BE2C (cell line): ENCODE measurements at regions not wholly inside any gene's neighbourhood (a gene's known extent, or its start where the extent isn't known, plus 50 kb on each side); places are given as distances from the start of the nearest gene placed in this dataset.

Experiments used
- DNase-seq: peaks from one replicate; pipeline ENCODE4 v3.0.0-alpha.2; 2020
- H3K27me3 ChIP-seq: fragments of 250-450 bp; sonication (Bioruptor Pico); 2 replicates; pipeline ENCODE4 v1.5.1; 2020; ENCODE audit warnings: mild to moderate bottlenecking
- H3K36me3 ChIP-seq: fragments of 250-450 bp; sonication (Bioruptor Pico); 2 replicates; pipeline ENCODE4 v1.5.1; 2020; ENCODE audit warnings: mild to moderate bottlenecking
- H3K4me1 ChIP-seq: fragments of 250-450 bp; sonication (Bioruptor Pico); 2 replicates; pipeline ENCODE4 v1.5.1; 2020
- H3K4me3 ChIP-seq: 2 replicates; pipeline ENCODE4 v1.5.1; 2011; ENCODE audit warnings: low read depth, low read length
- H3K9me3 ChIP-seq: fragments of 250-450 bp; sonication (Bioruptor Pico); 2 replicates; pipeline ENCODE4 v1.5.1; 2020
- TF ChIP-seq, protein P1 (sequence below): IDR thresholded peaks from 2 replicates; pipeline ENCODE4 v1.5.1; 2012; ENCODE audit warnings: mild to moderate bottlenecking, low read depth, low read length

DNA sequence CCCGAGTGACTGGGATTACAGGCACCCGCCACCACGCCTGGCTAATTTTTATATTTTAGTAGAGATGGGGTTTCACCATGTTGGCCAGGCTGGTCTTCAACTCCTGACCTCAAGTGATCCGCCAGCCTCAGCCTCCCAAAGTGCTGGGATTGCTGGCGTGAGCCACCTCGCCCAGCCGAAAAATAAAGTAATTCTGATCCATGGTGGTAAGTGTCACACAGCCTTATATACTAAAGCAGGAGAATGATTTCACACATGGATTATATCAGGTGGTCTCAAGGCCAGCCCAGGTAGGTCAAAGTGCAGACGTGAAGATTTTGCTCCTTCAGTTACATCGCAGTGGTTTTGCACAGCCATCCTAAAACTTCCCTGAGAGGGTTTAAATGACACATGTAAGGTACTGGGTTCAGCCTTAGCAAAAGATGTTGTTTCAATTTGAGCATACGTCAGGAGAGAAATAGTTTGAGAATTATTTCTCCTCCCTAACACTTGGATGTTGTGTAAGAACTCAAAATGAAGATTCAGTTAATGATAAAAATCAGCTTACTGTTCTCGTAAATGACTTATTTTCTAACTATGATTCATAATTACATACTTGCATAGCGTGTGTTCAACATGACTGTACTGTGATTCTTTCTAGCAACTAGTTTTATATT, 93.0 kb upstream of the SLC39A10 start:
- Histone ChIP-seq H3K4me3 (no peak overlapping the region), H3K9me3 (no peaks in the 10 kb centered on the region), H3K36me3 (no peaks in the 10 kb centered on the region), H3K4me1 (peaks cover 3% of the 10 kb centered on the region; the same call in 1 of the 2 replicates), H3K27me3 (no peaks in the 10 kb centered on the region)
- no peak for DNase-seq
- TF ChIP-seq, protein P1, sequence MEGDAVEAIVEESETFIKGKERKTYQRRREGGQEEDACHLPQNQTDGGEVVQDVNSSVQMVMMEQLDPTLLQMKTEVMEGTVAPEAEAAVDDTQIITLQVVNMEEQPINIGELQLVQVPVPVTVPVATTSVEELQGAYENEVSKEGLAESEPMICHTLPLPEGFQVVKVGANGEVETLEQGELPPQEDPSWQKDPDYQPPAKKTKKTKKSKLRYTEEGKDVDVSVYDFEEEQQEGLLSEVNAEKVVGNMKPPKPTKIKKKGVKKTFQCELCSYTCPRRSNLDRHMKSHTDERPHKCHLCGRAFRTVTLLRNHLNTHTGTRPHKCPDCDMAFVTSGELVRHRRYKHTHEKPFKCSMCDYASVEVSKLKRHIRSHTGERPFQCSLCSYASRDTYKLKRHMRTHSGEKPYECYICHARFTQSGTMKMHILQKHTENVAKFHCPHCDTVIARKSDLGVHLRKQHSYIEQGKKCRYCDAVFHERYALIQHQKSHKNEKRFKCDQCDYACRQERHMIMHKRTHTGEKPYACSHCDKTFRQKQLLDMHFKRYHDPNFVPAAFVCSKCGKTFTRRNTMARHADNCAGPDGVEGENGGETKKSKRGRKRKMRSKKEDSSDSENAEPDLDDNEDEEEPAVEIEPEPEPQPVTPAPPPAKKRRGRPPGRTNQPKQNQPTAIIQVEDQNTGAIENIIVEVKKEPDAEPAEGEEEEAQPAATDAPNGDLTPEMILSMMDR, result no peak

DNA sequence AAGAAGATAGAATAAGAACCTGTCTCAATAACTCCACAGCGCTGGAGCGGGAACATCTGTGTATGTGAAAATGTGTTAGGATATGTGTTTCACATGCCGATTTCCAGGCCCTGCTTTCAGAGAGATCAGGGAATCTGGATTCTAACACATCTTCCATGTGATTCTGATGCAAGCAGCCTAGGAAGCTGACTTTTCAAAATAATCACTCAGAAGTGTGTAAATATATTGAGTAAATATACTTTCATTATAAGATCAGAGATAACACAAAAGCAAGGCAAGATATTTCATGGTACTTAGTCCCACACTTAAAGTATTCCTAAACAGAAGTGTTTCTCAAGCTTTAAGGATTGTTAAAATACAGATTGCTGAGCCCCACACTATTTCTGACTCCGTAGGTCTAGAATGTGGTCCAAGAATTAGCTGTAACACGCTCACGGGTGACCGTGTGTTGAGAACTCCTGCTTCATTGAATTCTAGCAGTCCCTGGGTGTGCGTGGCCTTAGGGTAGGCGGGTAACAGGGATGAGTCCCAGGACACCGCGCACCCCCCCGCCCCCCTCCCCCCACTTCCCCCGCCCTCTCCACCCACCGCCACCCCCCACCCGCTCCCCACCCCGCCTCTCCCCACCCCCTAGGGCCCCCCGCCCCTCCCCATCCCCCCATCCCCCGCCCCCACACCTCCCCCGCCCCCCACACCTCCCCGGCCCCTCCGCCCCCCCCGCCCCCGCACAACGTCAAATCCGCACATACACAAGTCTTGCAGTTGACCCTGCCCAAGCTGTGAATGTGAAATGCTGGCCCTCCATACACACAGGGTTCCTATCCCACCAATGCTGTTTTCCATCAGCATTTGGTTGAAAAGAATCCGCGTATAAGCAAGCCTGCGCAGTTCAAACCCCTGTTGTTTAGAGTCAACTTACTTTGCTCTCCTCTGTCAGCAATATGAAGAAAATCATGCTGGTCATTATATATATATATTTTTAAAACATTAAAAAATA, 94.2 kb upstream of the SLC39A10 start:
- no peak overlapping the region for H3K4me3 ChIP-seq
- TF ChIP-seq, protein P1, result no peak
- no peak for DNase-seq
- H3K27me3 ChIP-seq, result no peaks in the 10 kb centered on the region
- peaks cover 3% of the 10 kb centered on the region; the same call in 1 of the 2 replicates for H3K4me1 ChIP-seq
- no peaks in the 10 kb centered on the region for H3K36me3 ChIP-seq
- H3K9me3 ChIP-seq, result no peaks in the 10 kb centered on the region

DNA sequence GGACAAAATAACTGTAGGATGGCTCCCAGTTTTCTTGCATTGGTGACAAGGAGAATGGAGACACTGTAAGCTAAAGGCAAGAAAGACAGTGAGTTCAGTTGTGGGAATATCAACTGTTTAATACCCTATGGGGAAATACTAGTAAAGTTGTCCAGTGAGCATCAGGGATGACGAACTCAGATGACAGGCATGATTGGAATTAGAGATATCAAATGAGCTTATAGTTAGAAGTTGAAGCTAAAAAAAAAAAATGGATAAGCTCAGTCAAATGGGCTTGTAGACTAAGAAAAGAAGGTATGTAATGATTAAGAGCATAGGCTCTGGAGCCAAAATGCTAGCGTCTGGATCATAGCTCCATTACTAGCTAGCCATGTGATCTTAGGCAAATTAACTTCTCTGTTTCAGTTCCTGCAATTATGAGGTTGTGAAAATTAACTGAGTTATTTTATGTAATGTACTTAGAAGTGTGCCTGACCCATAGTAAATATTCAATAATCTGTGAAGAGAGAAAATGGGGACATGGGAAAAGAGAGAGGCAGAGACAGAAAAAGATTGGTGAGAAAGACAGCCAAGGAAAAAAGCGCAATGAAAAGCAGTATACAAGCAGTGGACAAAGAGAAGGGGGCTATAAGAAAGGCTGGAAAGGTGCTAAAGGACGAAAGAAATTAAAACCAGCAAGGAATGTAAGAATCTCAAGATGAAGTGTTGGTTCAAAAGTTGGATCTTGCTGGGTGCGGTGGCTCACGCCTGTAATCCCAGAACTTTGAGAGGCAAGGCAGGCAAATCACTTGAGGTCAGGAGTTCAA, 95.7 kb upstream of the SLC39A10 start:
- TF ChIP-seq, protein P1, result no peak
- H3K4me3 ChIP-seq, result no peak overlapping the region
- peaks cover 3% of the 10 kb centered on the region; the same call in 1 of the 2 replicates for H3K4me1 ChIP-seq
- DNase-seq, result no peak
- H3K9me3 ChIP-seq, result no peaks in the 10 kb centered on the region
- no peaks in the 10 kb centered on the region for H3K27me3 ChIP-seq
- no peaks in the 10 kb centered on the region for H3K36me3 ChIP-seq

DNA sequence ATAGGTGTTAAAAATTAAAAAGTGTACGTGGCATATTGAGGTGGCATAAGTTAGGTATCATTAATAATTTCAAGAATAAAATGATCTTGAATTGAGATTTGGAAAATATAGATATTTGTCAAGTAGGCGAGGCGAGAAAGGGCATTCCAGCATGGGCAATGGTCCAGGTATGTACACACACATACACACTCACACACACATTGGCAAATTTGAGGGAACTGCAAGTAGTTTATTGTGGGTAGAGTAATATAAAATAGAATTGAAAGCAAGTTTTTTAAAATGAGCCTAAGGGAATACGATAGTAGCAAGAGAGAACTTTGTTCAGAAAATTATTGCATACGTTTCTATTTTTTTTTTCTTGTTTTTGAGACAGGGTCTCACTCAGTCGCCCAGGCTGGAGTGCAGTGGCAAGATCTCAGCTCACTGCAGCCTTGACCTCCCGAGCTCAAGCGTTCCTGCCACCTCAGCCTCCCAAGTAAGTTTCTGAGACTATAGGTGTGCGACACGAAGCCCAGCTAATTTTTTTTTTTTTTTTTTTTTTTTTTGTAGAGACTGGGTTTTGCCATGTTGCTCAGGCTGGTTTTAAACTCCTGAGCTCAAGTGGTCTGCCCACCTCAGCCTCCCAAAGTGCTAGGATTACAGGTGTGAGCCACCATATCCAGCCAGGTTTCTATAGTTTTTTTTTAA, 96.7 kb upstream of the SLC39A10 start:
- no peak overlapping the region for H3K4me3 ChIP-seq
- DNase-seq, result no peak
- peaks cover 3% of the 10 kb centered on the region; the same call in 1 of the 2 replicates for H3K4me1 ChIP-seq
- H3K9me3 ChIP-seq, result no peaks in the 10 kb centered on the region
- TF ChIP-seq, protein P1, result no peak
- H3K36me3 ChIP-seq, result no peaks in the 10 kb centered on the region
- H3K27me3 ChIP-seq, result no peaks in the 10 kb centered on the region

DNA sequence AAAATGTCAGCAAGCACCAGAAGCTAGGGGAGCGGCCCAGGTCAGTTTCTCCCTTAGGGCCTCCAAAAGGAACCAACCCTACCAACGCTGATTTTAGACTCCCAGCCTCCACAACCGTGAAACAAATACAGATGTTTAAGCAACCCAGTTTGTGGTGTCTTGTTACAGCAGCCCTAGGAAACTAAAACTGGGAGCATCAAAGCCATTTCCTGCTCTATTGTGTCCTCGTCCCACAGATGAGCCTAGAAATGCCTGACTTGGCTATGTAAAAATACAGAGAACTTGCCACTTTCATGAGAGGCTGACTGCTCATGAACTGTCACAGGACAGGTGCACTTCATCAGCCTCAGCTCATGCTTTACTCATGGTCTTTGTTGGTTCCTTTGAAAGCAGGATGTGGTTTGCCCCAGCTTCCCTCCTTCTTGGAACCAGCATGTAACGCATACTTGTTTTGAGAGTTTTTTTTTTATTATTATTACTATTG, 97.6 kb upstream of the SLC39A10 start:
- Histone ChIP-seq H3K36me3 (no peaks in the 10 kb centered on the region), H3K9me3 (no peaks in the 10 kb centered on the region), H3K27me3 (no peaks in the 10 kb centered on the region), H3K4me1 (peaks cover 3% of the 10 kb centered on the region; the same call in 1 of the 2 replicates), H3K4me3 (no peak overlapping the region)
- TF ChIP-seq, protein P1, result no peak
- no peak for DNase-seq
